ENCODE measurements at regions not wholly inside any gene's neighbourhood (a gene's known extent, or its start where the extent isn't known, plus 50 kb on each side); places are given as distances from the start of the nearest gene placed in this dataset.
"Not testable (repeated sequence)": the region's sequence is repeated elsewhere in the genome, so short reads cannot be mapped to it uniquely, and the experiment has no call there.

- intact Hi-C loops (cut with micrococcal nuclease): no loop called here
Observed at GRCh38 chr1:213416461-213417224, 365.6 kb downstream of the RPS6KC1 start.

GRCh38 chr1:213417225-213417820 is 366.3 kb downstream of the RPS6KC1 start:
- intact Hi-C loops (cut with micrococcal nuclease): no loop called here

- intact Hi-C loops (cut with micrococcal nuclease): no loop called here
Observed at GRCh38 chr1:213417846-213418245, 366.8 kb downstream of the RPS6KC1 start.

GRCh38 chr1:213418268-213419071 is 367.4 kb downstream of the RPS6KC1 start:
- intact Hi-C loops (cut with micrococcal nuclease): no loop called here

GRCh38 chr1:213419401-213420030 is 368.5 kb downstream of the RPS6KC1 start:
- intact Hi-C loops (cut with micrococcal nuclease): no loop called here

GRCh38 chr1:213421178-213421577 is 370.1 kb downstream of the RPS6KC1 start:
- intact Hi-C loops (cut with micrococcal nuclease): not testable (repeated sequence)

- intact Hi-C loops (cut with micrococcal nuclease): no loop called here
Observed at GRCh38 chr1:213423041-213423440, 372.0 kb downstream of the RPS6KC1 start.

GRCh38 chr1:213423605-213424004 is 372.6 kb downstream of the RPS6KC1 start:
- intact Hi-C loops (cut with micrococcal nuclease): no loop called here

- intact Hi-C loops (cut with micrococcal nuclease): no loop called here
Observed at GRCh38 chr1:213425376-213426030, 374.5 kb downstream of the RPS6KC1 start.

GRCh38 chr1:213429642-213430041 is 378.6 kb downstream of the RPS6KC1 start:
- intact Hi-C loops (cut with micrococcal nuclease): no loop called here

- intact Hi-C loops (cut with micrococcal nuclease): no loop called here
Observed at GRCh38 chr1:213435715-213436114, 384.7 kb downstream of the RPS6KC1 start.

GRCh38 chr1:213438339-213438738 is 387.3 kb downstream of the RPS6KC1 start:
- intact Hi-C loops (cut with micrococcal nuclease): no loop called here

- intact Hi-C loops (cut with micrococcal nuclease): no loop called here
Observed at GRCh38 chr1:213439703-213440102, 388.7 kb downstream of the RPS6KC1 start.

- intact Hi-C loops (cut with micrococcal nuclease): no loop called here
Observed at GRCh38 chr1:213440766-213441165, 389.7 kb downstream of the RPS6KC1 start.

- intact Hi-C loops (cut with micrococcal nuclease): no loop called here
Observed at GRCh38 chr1:213443415-213443814, 392.4 kb downstream of the RPS6KC1 start.

GRCh38 chr1:213444224-213444623 is 393.2 kb downstream of the RPS6KC1 start:
- intact Hi-C loops (cut with micrococcal nuclease): no loop called here

- intact Hi-C loops (cut with micrococcal nuclease): no loop called here
Observed at GRCh38 chr1:213446496-213446895, 395.5 kb downstream of the RPS6KC1 start.

GRCh38 chr1:213448360-213448759 is 397.3 kb downstream of the RPS6KC1 start:
- intact Hi-C loops (cut with micrococcal nuclease): no loop called here

GRCh38 chr1:213448776-213449175 is 397.7 kb downstream of the RPS6KC1 start:
- intact Hi-C loops (cut with micrococcal nuclease): no loop called here

GRCh38 chr1:213452501-213452900 is 401.5 kb downstream of the RPS6KC1 start:
- intact Hi-C loops (cut with micrococcal nuclease): no loop called here

GRCh38 chr1:213457186-213457585 is 406.1 kb downstream of the RPS6KC1 start:
- intact Hi-C loops (cut with micrococcal nuclease): no loop called here

All from T-helper 2 cell treated with Interferon-gamma antibody and Interleukin-4, amounts not matched to agents 100 ng/mL and 5 ng/mL, for 36 hours (primary cell).